ENCODE measurements at regions not wholly inside any gene's neighbourhood (a gene's known extent, or its start where the extent isn't known, plus 50 kb on each side); places are given as distances from the start of the nearest gene placed in this dataset.

DNA sequence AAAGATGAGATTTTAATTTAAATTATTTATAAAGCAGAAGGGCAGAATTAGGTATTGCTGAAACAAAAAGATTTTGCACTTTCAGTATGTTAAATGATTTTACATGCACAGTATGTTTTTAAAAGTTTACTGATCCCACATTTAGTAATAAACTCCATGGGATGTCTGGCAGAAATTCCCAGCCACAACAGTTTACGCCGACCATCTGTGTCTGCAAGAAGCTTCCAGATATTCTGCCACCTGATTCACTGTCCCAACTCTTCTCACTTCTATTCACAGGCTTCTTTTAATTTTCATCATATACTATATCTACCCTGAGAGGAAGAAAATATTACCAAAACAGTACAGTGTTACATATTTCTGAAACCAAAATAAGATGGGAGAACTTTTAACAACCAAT, 115.8 kb upstream of the IQCM start:
- no peak for DNase-seq

DNA sequence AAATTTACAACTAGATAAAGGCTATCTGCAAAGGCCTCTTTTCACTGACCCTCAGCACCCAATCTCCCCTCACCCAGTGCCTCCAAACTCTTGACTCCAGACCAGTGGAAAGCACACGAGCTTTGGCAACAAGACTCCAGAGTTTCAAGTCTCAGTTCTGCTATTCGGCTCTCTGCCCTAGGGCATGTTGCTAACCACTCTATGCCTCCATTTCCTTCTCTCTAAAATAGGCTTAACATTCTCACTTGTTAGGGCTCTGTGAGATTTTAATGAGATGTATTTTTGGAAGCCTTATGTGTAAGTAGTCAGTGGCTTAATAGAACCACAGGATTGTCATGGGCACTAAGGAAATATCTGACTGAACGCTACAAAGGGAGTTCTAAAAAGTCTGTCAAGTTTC, 116.5 kb upstream of the IQCM start:
- no peak for DNase-seq

DNA sequence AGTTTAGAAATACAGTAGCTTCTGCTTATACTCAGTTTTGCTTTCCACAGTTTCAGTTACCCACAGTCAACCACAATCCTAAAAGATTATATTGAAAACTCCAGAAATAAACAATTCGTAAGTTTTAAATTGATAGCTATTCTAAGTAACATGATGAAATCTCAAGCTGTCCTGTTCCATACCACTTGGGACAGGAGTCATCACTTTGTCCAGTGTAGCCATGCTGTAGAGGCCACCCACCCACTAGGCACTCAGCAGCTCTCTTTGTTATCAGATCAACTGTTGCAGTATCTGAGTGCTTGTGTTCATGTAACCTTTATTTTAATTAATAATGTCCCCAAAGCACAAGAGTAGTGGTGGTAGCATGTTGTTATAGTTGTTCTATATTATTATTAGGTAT, 117.5 kb upstream of the IQCM start:
- no peak for DNase-seq

DNA sequence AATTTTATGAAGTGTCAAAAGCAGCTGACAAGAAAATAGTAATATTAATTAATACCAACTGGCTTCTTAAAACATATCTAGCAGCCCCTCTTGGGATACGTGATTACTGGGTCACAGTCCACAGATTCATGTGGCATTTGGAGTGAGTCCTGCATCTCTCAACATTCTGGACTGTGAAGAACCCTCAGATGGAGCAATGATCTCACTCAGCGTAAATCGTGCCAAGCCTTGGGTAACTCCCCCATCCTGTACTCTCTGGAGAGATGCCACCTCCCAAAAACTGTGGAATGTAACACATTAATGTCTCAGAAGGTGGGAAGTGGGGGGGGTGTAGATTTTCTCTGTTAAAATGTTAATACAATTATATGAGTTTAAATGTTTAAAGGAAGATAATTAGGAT, 118.2 kb upstream of the IQCM start:
- DNase-seq: no peak

DNA sequence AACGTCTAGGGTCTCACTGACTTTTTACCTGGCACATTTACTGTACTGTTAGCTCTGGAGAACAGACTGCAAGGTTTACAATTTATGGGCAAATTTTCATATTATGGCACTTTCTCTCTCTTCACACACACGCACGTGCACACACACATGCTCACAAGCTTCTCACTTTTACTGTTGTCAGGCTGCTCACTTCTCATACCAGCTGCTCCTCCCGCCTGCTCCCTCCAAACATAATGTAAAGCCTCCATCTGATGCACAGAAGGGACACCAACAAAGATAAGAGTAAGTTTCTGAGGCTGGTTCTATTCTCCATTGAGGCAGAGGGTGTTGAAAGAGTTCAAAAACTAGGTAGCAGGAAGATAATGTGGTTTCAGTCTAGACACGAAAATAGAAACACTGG, 128.9 kb upstream of the DCLK2 start:
- DNase-seq: no peak

DNA sequence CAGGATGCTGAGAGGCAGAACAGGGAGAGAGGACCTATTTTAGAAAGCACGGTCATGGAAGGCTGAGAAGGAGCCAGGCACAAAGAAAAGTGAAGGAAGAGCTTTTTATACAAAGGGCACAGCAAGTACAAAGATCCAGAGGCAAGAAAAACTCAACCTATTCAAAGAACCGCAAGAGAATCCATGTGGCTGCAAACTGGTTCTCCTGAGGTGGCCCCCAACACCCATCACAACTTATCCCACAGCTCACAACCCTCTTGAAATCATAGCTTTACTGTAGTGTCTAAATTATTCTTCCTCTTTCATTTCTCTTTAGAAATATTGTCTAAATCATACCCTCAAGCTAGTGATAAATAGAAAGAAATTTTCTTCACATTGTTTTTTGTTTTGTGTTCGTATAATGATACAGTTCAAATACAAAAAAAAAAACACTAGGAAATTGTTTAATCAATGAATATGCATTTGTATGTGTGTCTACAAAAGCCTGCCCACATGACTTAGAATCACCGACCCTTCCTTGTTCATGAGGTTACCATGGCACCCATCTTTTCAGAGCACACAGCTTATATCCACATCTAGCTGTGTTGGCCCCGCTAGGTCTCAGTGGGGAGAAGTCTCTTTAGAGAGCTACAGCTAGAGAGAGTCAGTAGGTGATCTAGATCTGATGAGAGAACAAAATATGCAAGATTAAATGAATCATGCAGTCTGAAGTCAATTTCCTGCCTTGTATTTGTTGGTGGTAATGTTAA, 126.9 kb upstream of the DCLK2 start:
- no peak for DNase-seq

DNA sequence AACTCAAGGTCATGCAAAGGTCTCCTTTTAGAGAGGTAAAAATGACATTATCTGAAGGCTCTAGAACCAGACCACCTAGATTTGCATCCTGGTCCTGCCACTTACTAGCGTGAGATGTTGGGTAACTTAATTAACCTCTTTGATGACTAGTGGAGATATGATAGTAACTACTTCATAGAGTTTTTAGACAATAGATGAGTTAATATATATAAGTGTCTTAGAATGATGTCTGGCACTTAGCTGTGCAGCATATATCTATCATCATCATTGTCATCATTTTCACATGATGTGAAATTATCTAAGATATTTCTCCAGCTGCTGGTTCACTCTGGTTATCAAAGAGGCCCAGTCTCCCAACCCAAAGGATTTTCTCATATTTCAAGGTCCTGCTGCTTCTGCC, 126.1 kb upstream of the DCLK2 start:
- DNase-seq: no peak

DNA sequence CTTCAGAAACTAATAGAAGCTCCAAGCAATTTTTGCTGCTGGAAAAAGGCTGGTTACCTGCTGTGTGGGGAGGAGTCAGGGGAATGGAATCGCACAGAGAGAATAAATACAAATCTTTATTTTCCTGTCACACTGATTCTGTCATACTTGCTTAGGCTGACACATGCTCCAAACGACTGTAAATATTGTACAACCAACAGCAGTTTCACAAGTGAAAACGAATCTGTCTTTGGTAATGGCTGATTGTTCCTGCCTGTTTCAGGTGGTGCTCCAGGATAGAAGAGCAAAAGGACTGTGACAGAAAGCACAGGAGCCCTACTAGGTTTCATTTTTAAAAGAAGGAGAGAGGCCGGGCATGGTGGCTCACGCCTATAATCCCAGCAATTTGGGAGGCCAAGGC, 125.5 kb upstream of the DCLK2 start:
- DNase-seq: no peak

DNA sequence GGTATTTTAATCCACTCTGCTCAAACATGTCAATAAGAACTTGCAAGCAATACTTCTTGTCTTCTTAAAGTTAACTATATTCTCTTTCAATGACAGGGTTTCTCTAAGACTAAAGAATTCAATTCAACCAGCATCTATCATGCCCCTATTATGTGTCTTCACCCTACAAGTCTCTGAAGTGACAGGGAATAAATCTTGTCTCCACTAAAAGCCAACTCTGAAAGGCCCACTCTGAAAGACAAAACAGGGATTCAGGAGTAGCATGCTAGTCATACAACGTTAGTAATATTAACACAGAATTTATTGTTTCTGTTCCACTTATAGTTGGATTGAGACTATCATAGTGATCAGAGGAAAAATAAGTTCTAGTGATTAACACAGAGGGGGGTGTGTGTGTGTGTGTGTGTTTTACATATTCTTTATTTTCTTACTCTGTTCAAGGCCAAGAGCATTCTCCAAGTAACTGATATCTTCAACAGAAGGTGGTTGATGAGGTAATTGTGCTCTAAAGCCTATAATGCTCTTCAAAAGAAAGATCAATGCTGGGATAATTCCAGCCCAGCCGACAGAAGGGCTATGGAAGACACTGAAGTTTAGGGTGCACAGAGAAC, 122.4 kb upstream of the DCLK2 start:
- no peak for DNase-seq

DNA sequence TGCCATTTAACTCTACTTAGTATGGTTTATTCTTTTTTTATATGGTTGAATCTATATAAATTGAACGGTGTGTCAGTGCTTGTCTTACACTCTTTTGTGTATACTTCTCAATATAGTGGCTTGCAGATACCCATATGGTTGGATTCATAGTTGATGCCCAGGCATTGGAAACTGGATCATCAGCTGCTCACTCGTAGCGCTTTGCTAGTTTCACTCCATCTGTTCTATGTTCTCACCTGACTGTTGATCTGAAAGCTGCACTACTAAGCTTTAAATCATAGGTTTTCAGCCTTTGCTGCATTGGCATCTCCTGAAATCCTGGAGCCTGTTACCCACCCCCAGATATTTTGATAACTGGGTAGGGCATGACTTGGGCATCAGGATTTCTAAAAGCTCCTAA, 121.6 kb upstream of the DCLK2 start:
- DNase-seq: no peak

DNA sequence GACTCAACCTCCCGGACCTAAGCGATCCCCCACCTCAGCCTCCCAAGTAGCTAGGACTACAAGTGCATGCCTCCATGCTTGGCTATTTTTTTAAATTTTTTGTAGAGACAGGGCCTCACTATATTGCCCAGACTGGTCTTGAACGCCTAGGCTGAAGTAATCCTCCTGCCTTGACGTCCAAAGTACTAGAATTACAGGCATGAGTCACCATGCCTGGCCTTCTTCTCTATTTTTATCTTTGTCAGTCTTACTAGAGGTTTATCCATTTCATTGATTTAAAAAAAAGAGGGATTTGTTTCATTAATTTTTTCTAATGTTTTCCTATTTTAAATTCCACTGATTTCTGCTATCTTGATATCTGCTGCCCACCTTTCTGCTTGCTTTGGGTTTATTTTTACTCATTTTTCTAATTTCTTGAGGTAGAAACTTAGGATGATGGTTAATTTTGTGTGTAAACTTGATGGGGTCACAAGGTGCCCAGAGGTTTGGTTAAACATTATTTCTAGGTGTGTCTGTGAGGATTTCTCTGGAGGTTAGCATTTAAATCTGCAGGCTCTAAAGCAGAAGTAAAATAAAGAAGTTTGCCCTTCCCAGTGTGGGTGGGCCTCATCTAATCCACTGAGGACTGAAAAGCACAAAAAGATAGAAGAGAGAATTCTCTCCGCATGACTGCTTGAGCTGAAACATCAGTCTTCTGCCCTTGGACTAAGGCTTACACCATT, 116.2 kb upstream of the DCLK2 start:
- no peak for DNase-seq

DNA sequence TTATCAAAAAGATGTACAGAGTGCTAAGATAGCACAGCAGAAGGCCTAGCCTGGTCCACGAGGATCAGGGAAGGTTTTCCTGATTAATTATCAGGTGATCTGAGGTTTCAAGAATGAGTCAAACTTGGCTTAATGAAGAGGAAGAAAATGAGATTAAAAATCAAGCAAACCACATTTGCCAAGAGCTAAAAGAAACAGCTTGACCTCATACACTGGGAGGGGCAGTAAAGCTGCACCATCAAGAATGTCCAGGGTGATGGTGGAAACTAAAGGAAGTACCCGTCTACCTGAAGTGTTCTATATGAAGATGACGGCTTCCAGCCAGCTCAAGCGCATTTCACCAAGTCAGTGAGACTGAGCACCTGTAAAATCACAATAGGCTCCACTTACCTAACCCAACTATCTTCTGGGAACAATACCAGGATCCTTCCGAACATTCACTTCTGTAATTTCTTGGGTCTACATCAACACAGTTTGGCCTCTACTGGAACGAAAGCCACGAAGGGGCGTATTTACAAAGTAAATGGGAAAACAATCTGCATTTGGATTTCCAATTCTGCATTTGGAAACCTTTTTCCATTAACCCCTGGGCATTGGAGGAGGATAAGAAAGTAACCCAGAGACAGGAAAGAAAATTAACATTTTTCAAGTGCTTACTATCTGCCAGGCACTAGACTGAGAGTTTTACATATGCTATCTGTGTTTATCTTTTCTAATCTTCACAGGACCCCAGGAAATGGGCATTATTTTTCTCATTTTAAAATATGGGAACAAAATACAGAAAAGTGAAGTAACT, 114.0 kb upstream of the DCLK2 start:
- DNase-seq: no peak

DNA sequence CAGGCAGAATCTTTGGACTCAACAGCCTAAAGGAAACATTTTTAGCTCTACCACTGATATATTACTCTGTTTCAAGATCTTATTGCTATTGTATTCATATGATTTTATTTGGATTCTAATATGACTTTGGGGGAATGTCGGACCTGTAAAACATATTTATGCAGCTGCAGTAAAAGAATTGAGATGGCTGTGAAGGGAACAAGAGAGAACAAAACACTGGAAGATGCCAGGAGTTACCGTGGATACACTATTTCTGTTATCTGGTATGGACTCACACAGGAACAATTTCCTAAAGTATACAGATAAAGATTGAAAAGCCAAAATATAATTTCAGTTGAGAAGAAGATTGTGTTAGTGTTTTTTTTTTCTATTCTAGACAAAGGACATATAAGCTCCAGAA, 113.0 kb upstream of the DCLK2 start:
- DNase-seq: no peak

DNA sequence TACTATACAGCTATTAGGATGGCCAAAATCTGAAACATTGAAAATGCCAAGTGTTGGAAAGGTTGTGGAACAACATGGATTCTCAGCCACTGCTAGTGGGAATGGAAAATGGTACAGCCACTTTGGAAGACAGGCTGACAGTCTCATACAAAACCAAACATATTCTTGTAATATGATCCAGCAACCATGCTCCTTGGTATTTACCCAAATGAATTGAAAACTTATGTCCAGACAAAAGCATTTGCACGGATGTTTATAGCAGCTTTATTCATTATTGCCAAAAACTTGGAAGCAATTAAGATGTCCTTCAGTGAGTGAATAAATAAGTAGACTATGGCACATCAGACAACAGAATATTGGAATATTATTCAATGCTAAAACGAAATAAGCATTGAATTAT, 105.8 kb upstream of the DCLK2 start:
- DNase-seq: no peak

DNA sequence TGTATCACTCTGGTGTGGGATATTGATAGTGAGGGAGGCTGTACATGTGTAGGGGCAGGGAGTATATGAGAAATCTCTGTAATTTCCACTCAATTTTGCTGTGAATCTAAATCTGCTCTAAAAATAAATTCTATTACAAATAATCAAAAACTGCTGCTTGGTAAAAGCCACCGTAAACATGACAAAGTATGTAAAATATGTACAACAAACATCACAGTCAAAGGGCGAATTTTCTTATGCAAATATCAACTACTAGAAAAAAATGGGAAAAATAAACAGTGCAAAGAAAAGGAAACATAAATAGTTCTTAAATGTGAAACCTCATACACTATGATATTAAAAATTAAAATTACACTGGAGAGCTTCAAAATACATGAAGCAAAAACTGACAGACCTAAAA, 105.1 kb upstream of the DCLK2 start:
- DNase-seq: no peak

DNA sequence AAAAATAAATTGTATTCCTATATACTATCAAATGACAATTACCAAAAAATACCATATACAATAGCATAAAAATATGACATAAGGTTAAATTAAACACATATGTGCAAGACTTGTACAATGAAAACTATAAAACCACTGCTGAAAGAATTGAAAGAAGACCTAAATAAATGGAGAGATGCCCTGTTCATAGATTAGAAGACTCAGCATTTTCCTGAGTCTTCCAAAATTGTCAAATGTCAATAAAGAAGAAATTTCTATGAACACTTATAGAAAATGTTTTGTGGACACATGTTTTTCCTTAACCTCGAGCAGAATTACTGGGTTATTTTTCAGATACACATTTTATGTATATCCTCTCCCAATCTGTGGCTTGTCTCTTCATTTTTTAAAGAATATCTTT, 103.1 kb upstream of the DCLK2 start:
- no peak for DNase-seq

DNA sequence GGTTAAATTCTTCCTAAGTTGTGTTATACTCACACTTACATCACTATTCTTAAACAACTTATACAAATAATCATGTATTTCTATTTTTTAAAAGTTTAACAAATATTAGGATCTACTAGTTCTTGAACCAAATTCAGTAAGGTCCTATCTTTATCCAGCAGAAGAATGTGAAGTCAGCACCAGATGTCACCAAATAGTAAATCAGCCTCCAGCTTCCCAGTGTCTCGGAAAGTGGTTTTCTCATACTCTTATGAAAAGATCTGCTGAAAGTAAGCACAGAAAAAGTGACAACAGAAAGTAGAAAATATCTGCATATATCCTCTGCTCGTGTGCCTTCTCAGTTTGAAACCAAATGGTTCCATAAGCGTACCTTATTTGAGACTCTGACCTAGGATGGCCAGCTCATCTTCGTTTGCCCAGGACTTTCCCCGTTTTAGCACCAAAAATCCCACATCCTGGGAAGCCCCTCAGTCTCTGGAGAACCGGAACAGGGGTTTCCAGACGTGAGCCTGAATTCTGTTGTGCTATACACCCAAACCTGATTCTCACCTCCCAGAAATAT, 98.0 kb upstream of the DCLK2 start:
- DNase-seq: no peak

DNA sequence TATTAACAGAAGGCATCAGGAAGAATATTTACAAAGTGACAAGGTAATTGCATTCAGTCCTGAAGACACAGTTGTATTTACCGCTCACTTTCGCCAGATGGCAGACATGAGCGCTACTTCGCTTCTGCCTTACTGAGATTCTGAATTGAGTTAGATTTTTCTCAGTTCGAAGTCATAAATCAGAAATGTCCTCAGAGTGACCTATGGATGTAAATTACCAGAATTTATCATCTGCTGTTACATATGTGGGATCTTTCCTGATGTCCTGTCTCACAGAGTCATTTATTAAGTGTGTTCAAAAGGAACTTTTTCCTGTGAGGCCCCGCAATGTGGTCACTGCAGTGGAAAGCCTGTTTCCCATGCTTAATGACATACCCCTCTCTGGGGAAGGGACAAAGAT, 97.3 kb upstream of the DCLK2 start:
- DNase-seq: peak; percentile 61

DNA sequence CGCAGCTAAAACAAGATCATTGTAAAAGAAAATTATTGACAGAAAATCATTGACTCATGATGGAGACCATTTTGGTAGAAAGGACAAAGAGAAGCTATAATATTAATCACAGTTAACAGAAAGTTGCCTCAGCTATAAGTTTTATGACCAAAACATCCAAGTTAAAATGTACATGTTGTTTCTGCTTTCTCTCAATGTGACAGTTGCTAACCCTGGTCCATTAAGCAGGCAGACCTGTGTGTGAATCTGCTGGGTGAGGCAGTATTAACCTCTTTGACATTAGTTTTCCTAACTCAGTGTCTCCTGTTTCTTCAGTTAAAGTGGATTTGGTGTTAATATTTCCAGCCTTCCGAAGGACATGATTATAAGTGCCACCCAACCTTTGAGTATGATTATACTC, 94.8 kb upstream of the DCLK2 start:
- DNase-seq: no peak

DNA sequence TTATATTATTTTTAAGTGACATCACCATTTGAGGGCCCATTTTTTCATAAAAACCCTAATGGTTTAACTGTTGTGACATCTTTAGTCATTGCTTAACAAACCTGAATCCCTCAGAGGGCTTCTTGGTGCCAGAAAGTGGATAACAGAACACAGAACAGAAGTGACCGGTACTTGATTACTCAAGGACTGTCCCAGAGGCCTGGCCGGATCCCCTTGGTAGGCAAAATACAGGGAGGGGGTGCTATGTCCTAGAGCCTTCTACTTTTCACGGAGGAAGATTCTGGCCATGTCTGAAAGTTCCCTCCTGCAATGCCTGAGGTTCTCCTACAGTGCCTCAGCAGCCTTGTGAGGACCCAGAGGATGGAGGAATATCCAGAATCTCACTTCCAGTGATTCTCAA, 94.3 kb upstream of the DCLK2 start:
- no peak for DNase-seq

DNA sequence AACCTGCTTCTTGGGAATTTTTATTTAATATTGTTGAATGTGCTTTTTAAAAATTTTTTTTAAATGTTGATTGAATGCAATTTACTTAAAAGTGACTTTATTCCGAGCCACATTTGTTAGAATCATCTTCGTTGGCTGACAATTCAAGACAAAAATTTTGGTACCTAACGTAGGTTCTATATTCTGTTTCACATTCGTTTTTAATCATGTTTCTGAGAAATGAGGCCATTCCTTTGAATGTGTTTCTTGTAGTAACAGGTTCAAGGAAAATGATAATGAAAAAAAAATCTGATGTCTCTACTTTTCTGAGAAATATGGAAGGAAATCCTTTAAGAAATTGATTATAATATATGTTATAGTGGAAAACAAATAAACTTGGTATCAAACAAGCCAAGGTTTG, 92.3 kb upstream of the DCLK2 start:
- no peak for DNase-seq

DNA sequence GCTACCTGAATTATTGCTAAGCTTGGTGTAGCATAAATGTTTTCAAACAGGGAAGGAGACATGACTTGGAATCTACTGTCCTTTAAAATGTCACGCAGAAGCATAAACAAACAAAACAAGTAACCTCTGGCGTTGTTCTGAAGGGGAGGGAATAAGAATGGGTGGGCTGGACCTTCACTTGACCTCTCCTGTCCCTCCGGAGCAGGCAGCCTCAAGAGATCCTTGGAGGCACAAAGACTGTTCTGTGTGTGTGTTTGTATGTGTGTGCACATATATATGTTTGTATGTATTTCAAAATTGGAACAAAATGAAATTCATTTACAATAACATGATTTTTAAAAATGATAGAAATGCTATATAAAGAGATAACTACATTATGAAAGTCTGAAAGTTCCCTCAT, 91.3 kb upstream of the DCLK2 start:
- no peak for DNase-seq
